Breast epithelium (tissue), 3 donors: ENCODE measurements at regions not wholly inside any gene's neighbourhood (a gene's known extent, or its start where the extent isn't known, plus 50 kb on each side); places are given as distances from the start of the nearest gene placed in this dataset.

Source experiments
- POLR2A ChIP-seq: fragments of 450-650 bp; IDR thresholded peaks from one replicate; pipeline ENCODE4 v1.6.1; 2016; ENCODE audit warnings: antibody characterized with exemption, mild to moderate bottlenecking, moderate library complexity
- TF ChIP-seq, protein P1 (sequence below), 3 donors: fragments of 450-650 bp; IDR thresholded peaks; one replicate each; pipeline ENCODE4 v1.5.1; 2016 to 2017; ENCODE audit warnings: antibody characterized with exemption in 3 of 3, mild to moderate bottlenecking in 3 of 3, moderate library complexity in 3 of 3

DNA sequence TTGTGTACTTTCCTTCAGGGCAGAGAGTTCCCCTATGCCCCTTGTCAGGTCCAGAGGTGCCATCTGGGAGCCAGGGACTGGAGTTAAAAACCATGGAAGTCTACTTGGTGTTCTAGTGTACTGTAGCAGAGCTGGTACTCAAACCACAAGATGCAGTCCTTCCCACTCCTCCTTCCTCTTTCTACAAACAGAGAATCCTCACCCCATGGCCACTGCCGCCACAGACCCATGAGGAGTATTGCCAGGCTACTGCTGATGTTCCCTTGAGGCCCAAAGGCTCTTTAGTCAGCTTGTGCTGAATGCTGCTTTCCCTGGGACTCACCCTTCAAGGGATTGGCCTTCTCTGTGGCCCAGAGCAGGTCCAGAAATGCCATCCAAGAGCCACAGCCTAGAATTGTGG, 229.2 kb upstream of the ZPLD1 start:
- no peak for TF ChIP-seq POLR2A
- TF ChIP-seq, protein P1, sequence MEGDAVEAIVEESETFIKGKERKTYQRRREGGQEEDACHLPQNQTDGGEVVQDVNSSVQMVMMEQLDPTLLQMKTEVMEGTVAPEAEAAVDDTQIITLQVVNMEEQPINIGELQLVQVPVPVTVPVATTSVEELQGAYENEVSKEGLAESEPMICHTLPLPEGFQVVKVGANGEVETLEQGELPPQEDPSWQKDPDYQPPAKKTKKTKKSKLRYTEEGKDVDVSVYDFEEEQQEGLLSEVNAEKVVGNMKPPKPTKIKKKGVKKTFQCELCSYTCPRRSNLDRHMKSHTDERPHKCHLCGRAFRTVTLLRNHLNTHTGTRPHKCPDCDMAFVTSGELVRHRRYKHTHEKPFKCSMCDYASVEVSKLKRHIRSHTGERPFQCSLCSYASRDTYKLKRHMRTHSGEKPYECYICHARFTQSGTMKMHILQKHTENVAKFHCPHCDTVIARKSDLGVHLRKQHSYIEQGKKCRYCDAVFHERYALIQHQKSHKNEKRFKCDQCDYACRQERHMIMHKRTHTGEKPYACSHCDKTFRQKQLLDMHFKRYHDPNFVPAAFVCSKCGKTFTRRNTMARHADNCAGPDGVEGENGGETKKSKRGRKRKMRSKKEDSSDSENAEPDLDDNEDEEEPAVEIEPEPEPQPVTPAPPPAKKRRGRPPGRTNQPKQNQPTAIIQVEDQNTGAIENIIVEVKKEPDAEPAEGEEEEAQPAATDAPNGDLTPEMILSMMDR (IDR thresholded peaks at IDR 0.05) = no peak
